ENCODE measurements at regions not wholly inside any gene's neighbourhood (a gene's known extent, or its start where the extent isn't known, plus 50 kb on each side); places are given as distances from the start of the nearest gene placed in this dataset.

DNA sequence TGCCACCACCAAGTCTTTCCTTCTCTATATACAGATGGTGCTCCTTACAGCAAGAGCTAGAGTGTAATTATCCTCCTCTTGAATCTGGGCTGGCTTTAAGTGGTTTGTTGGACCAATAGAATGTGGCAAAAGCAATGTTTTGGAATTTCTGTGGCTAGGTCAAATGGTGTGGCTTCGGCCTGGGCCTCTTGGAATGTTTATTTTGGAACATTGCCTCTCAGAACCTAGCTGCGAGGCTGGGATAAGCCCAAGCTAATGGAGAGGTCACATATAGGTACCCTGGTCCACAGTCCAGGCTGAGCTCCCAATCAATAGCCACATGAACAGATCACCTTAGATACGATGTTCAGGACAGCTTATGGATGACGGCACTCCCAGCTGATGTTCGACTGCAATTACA lies 556.7 kb downstream of the TYW1 start:
- no peak for DNase-seq (ENCODE audit: low spot score)

DNA sequence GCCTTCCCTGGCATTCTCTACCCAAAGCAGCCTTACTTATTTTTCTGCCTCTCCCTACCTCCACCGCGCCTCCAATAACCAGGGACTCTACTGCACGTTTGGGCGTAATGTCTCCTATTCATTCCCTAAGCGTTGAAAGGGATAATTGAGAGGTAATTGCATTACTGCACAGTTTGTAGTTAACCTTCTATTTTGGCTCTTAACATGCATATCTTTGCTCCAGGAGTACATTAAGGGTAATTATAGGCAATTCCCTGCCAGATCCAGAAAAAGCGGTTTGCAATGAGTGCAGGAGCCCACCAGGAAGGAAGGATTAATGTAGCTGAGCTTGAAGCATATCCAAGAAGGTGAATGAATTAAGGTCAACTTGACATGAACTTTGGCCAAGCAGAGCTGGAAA lies 558.4 kb downstream of the TYW1 start:
- no peak for DNase-seq (ENCODE audit: low spot score)

DNA sequence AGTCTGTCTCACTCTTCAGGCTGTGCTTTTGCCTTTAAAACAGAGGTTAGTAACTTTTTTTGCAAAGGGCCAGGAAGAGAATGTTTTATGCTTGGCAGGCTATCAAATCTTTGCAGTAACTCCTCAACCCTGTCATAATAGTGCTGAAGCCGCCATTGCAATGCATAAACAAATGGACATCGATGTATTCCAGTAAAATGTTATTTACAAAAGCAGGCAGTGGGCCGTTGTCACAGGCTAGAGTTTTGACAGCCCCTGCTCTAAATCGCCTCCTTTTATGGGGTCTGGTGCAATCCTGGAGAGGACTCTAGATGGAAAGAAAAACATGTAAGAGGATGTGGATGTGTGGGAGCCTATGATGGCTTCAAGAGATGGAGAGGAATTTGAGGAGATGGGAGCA lies 568.3 kb downstream of the TYW1 start:
- no peak for DNase-seq (ENCODE audit: low spot score)

DNA sequence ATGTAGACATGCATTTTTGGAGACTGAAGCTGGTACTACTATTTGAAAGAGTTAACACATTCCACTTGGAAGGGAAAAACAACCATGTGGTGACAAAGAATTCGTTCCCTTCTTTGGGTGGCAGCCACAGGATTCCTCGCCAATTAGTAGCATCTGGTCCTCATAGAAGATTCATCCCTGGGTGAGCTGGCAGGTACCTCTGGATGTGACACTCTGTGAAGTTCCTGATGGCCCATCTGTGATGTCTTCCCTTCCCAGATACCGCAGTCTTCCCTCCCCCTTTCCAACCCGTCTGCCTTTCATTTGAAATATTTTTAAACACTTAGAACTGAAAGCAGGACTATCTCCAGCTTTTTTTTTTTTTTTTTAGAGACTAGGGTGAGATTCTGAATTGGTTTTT lies 569.5 kb downstream of the TYW1 start:
- no peak for DNase-seq (ENCODE audit: low spot score)

DNA sequence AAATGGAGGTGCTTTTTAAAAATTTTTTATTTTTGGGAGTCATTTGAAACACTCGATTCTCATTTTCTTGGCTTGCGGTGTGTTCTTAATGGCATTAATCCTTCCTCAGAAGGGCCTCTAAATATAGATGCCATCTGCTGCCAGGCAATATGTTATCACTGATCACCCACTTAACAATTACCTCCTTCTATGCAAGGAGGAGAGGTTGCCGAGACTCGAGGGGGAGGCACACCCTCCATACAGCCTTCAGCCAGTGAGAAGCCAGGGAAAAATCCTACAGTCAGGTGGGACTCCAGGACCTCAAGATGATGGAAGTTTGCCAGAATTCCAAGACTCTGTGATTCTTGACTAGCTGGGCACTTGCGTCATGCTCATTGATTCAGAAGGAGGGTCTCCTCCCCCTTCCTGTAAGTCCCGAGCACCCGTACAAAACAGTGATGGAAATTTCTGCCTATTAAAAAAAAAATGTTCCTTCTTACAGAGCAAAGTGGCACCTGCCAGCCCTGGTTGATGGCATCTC lies 574.5 kb downstream of the TYW1 start:
- DNase-seq (ENCODE audit: low spot score), result no peak

DNA sequence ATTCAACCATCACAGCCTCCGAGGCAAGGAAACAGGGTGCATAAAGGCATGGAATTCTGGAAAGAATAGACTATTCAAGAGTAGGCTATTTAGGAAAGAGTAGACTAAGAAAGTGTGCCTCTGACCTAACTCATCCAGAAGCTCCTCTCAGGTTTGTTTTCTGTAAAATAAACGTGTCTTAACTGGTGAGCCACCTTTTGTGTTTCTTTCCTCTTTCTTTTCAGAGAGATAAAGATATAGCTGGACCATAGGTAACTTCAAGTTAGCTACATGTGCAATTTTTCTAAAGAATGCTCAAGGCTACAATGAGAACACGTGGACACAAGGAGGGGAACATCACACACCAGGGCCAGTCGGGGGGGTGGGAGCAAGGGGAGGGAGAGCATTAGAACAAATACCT lies 577.0 kb downstream of the TYW1 start:
- no peak for DNase-seq (ENCODE audit: low spot score)

DNA sequence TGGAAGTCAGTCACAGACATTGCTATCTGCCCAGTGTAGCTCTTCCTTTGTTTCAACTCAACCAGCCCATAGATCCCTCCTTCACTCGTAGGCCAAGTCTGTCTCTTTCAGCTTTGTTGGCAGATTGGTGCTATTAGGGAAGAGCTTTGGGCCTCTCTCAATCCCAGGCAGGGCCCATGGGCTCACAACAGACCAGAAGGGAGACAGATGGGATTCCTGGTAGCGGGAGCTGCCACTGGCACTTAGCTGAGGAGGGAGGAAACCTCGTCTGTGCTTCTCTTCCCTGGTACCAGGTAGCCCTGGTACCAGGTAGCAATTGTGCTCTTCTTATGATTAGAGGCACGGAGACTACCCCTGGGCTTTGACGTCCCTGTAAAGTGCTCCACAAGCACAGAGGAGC lies 592.0 kb downstream of the TYW1 start:
- DNase-seq (ENCODE audit: low spot score), result no peak

DNA sequence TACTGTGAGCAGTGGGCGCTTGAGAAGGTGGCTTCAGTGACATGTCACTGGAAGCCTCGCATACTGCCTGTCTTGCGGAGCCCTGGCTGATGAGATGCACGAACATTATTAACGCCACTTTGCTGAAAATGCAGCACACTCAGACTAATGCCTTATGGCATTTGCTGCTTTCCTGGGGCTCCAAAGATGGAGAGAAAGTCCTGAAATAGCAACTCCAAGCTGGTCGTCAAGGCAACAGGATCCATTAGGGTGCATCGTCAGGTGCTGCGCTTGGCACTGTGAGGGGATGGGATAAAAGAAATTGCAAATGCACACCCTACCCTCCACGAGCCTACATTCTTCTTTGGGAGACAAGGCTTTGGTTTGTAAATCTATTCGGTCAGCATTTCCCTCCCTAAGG lies 592.5 kb downstream of the TYW1 start:
- DNase-seq (ENCODE audit: low spot score), result no peak

DNA sequence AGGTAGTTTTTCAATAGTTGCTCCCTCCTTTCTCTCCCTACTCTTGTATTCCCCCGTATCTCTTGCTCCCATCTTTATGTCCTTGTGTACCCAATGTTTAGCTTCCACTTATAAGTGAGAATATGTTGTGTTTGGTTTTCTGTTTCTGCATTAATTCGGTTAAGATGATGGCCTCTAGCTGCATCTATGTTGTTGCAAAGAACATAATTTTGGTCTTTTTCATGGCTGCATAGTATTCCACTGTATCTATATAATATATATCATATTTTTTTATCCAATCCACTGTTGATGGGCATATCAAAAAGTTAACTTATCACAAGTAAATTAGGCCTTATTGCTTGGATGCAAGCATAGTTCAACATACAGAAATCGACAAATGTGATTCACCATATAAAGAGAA lies 594.0 kb downstream of the TYW1 start:
- no peak for DNase-seq (ENCODE audit: low spot score)

DNA sequence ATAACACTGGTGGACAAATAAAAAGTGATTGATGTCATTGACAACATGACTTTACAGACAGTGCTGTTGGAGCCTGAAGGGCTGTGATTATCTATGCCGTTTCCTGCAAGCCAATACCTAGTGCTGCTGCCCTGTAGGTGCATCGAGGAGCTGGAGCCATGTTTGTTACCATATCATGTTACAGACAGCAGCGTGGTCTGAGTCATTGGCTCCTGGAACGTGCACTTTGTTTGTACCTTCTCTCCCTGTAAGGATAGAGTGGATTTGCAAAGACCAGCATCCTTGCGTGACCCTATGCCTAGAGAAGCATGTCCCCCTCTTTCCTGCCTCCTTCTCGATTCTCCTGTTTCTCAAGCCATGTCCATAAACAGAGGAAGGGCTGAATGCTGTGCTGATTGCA lies 597.2 kb downstream of the TYW1 start:
- DNase-seq (ENCODE audit: low spot score), result no peak

DNA sequence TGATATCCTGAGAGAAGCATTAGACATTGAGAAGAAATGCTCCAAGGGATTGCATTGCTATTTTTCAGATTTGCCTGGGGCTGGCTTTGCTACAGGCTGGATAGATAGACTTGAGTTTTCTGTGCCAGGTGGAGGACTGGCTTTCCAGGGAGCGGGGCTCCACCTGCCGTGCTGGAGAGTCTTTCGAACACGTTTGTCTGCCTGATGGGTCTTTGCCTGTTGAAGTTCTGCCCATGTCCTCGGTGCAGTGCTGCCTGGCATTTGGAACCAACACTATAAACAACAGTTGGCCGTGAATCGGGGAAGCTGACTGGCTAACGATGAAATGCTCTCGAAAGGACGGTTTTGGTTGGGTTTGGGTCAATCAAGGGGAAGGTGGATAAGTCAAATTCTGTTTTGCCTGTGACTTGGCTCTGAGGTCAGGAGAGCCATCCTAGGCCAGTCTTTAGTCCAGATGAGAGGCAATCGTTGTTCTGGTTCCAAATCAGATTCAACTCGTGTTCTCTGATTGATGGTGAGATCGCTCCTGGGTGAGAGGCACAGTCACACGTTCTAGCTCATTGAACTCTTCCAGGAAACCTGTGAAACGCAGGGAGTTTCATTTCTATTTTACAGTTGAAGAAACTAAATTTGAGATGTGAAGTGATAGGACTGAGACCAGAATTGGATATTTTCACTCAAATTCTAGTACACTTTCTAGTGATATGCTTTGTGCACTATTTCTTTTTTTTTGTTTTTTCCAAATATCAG lies 599.0 kb downstream of the TYW1 start:
- DNase-seq (ENCODE audit: low spot score), result no peak

DNA sequence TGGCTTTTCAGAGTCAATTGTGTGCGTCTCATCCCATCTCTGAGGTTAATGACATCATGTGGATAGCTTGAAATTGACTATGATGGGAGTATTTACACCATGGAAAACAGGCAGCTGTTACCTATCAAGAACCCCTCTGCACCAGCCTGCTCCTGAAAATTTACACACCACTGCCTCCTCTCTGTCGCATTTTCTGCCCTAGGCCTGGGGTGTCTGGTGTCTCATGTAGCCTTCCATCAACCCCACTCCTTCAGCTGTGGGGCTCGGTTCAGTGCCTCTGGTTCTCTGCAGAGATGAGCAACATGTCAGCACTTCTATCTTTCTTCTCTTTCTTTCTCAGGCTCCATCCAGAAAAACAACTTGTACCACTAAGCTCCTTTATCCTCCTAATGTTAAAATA lies 600.5 kb downstream of the TYW1 start:
- no peak for DNase-seq (ENCODE audit: low spot score)

DNA sequence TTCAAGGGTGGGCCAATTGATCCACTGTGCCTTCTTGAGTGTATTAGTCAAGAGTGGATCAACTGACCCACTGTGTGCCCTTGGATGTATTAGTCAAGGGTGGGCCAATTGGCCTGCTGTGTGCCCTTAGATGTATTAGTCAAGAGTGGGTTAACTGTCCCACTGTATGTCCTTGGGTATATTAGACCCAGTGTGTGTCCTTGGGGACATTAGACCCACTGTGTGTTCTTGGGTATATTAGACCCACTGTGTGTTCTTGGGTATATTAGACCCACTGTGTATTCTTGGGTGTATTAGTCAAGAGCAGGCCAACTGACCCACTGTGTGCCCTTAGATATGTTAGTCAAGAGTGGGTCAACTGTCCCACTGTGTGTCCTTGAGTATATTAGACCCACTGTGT lies 601.8 kb downstream of the TYW1 start:
- no peak for DNase-seq (ENCODE audit: low spot score)

DNA sequence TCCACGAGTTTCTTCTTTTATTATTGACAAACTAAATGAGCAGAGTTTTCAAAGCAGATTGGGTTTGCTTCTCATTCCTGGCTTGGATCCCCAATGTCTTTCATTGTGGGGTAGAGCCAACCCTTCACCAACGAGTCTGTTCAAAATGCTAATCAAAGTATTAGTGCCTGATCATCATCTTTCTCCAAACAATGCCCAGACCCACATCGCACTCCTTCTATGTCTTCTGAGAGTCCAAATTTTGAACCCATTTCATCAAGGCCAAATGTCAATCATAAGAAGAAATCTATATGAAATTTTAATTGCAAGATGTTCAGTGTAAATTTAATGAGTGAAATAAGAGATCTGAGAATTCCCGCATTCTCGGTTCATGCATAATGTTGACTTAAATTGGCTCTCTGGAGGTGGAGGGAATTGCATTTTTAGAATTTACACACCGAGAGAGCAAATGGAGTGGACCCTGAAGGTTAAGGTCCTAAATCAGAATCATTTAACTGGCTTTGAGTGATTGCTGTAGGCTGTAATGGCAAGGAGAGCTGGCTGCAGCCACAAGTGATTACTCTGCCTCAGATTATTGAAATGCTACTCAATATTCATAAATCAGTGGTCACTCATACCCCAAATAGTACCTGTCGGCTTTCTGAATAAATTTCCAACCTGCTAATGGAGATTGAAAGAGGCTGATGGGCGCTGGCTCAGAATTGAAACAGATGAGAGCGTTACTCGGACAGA lies 602.9 kb downstream of the TYW1 start:
- no peak for DNase-seq (ENCODE audit: low spot score)

DNA sequence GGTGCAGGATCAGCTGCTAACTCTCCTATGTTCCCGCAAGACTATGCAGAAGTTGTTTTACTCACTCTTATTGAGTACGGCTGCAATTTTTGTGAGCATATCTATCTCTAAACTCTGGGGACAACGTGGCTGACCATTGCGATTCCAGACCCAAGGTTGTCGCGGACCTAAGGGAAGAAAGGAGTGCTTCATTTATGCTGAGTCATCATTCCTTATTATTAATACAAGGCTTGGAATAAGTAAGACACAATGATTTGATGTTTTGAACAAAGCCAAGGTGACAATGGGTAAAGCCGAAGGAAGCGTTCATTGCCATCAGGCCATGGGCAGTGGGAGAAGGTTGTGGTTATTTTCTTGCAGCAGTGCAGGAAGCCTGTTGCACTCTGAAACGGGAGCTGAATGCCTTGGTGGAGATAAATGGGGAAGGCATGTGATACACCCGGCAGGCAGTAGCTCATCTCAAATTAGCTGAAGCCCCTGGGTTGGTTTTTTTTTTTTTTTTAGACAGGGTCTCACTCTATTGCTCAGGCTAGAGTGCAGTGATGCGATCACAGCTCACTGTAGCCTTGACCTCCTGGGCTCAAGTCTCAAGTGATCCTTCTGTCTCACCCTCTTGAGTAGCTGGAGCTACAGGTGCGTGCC lies 605.7 kb downstream of the TYW1 start:
- DNase-seq (ENCODE audit: low spot score), result no peak

DNA sequence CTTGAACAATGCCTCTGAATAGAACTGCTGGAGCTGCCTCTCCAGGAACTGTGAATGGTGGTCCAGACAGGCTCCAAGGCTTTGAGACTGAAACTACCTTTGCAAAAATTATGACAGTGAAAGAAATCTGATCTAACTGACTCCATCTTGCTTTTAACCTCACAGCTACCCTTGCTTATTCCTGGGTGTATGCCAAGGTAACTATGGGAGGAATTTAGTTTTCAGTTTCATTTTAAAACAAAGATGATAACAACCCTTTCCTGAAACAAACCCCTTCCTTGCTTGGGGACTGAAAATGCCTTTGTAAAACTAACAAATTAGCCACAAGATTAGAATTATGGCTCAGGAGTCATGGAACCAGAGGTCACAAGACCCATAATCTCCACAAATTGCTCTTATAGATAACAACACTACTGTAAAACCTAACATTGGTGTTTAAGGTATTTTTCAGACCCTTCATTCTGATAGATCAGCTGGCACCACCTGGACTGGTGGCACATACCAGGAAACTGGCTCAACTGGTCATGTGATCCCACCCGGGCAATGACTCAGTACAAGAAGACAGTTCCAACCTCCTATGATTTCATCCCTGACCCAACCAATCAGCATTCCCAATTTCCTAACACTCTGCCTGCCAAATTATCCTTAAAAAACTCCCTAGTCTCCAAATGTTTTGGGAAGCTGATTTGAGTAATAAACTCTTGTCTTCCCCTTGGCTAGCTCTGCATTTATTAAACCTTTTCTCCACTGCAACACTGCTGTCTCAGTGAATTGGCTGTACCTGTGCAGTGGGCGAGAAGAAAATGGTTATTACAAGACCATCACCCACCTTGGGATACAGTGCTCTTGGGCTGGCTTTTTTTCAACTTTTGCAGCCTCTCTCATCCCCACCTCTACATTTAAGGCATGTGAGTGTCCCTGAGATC lies 608.1 kb downstream of the TYW1 start:
- DNase-seq (ENCODE audit: low spot score), result no peak

DNA sequence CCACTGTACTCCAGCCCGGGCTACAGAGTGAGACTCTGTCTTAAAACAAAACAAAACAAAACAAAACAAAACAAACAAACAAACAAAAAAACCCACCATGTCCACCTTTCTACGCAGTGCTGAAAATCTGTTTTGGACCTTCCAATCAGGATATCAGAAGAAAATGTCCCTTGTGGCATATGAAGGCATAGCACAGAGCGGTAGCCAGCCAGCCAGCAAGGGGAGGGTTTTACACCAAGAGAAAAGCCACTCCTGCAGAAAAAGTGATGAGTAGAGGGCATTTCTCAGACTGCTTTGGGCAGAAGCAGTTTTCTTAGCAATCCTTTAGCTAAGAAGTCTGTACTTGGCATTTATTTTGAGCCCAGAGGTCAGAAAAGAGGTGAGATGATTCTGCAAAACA lies 612.2 kb downstream of the TYW1 start:
- no peak for DNase-seq (ENCODE audit: low spot score)

DNA sequence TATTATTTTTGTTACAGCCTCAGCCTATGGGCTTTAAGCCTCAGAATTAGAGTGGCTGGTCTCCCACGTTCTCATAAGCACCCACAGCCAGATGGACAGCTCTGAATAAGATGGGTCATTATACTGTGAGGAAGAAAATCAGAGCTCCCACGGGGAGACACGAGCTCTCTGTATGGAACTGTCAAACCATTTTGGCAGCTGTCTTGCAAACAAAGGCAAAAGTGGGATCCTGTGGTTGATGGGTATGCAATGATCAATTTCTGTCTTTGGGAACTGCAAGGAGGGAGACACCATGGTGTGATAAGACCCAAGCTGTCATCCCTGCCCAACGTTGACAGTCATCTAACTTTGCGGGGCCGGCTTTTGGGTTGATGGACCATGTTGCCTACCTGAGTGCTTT lies 614.3 kb downstream of the TYW1 start:
- DNase-seq (ENCODE audit: low spot score), result no peak

DNA sequence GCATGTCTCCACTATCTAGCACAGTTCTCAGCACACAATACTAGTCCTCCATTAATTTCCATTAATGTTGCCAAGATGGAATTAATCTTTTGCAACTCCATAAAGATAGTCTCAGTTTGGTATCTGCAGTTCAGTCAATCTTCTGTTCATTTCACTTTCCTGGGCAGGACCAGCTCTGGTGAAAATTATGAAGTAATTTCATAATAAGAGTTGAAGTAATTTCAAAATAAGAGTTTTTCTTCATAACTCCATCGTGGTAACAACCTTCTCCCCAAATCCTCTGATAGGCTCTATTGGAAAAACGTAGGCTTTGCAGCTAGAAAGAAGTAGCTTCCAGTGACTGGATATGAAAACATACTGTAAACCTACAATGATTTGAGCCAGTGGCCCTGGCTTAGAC lies 618.2 kb downstream of the TYW1 start:
- no peak for DNase-seq (ENCODE audit: low spot score)

DNA sequence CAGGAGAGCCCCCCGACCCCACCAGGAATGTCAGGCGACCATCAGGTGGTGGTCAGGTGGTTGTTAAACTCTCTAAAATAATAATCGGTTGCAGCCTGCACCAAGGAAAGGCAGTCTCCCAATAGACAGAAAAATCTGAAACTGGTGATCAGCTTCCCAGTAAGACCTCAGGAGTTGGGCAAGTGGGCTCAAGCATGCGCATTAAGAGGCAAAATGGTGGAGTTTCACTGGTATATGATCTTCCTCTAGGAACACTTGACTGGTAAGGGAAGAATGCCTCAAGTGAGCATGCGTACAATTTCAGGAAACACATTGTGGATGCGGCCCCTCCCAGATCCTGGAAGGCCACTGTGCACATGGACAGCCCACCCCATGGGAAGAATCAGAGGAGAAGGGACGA lies 619.9 kb downstream of the TYW1 start:
- no peak for DNase-seq (ENCODE audit: low spot score)

DNA sequence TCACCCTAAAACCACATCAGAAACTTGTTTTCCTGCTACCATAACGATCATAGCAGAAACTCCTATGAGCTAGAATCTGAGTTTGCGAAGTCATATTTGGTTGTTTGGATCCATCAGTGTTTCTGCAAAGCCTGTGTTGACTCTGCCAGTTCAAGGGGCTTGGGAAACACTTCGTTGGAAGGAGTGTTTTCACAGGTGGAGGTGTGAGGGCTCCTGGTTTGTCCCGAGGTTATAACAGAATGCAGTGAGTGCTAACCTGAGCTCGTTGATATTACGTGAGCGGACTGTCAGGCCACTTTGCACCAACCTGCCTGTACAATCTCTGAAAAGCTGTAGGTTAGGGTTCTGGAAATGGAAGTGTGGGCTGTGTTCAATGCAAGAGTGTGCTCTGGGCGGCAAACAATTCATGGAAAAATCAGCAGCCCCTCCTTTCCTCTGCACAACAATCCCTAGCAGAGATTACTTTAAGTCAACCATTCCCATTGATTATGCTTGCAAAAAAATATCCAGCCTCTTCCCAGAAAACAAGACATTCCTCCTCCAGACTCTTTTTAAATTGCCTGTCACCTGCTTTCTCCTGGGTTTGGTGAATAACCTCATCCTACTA lies 622.0 kb downstream of the TYW1 start:
- DNase-seq (ENCODE audit: low spot score), result no peak

DNA sequence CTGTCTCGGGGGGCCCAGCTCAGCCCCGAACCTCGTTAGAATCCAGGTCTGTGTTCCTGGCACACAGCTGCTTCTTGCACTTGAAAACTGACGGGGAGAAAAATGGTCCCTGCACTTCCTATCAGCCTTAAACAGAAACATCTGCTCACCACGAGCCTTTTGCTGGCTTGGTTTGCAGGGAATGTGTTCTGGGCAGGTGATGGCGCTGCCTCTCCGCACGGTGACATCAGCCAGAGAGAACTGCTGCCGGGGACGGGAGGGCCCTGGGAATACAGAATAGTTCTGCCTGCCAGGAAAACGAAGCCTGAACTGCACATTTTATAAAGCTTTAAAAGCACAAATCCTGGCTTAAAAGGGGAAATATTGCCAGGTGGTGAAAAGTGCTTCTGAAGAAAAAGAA lies 622.5 kb downstream of the TYW1 start:
- peak; percentile 9 for DNase-seq (ENCODE audit: low spot score)
